ENCODE measurements at regions not wholly inside any gene's neighbourhood (a gene's known extent, or its start where the extent isn't known, plus 50 kb on each side); places are given as distances from the start of the nearest gene placed in this dataset.

DNA sequence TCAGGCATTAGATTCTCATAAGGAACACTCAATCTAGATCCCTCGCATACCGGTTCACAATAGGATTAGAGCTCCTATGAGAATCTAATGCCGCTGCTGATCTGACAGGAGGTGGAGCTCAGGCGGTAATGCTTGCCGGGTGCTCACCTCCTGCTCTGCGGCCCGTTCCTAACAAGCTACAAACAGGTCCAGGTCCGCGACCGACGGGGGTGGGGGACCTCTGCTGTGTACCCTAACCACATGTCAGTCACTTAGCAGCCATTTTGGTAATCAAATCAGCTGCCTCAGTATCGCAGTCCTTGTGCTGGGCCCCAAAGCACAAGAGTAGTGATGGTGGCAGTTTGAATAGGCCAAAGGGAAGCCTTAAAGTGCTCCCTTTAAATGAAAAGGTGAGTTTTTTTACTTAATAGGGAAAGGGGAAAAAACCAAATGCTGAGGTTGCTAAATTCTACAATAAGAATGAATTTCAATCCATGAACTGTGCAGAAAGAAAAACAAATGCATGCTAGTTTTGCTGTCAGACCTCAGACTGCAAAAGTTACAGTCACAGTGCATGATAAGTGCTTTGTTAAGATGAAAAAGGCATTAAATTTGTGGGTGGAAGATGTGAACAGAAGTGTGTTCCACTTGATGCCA is 67.0 kb upstream of the TNPO1 start:
- no peak for TF ChIP-seq POLR2A (IDR thresholded peaks at IDR 0.05)
- TF ChIP-seq, protein P1, sequence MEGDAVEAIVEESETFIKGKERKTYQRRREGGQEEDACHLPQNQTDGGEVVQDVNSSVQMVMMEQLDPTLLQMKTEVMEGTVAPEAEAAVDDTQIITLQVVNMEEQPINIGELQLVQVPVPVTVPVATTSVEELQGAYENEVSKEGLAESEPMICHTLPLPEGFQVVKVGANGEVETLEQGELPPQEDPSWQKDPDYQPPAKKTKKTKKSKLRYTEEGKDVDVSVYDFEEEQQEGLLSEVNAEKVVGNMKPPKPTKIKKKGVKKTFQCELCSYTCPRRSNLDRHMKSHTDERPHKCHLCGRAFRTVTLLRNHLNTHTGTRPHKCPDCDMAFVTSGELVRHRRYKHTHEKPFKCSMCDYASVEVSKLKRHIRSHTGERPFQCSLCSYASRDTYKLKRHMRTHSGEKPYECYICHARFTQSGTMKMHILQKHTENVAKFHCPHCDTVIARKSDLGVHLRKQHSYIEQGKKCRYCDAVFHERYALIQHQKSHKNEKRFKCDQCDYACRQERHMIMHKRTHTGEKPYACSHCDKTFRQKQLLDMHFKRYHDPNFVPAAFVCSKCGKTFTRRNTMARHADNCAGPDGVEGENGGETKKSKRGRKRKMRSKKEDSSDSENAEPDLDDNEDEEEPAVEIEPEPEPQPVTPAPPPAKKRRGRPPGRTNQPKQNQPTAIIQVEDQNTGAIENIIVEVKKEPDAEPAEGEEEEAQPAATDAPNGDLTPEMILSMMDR (IDR thresholded peaks at IDR 0.05) = no peak

Data from right lobe of liver (tissue), 4 donors.